ENCODE measurements at regions not wholly inside any gene's neighbourhood (a gene's known extent, or its start where the extent isn't known, plus 50 kb on each side); places are given as distances from the start of the nearest gene placed in this dataset.

GRCh38 chr11:42065199-42065598, 605.7 kb upstream of the LRRC4C start:
- H3K36me3 ChIP-seq = no peaks in the 10 kb centered on the region
- H3K4me1 ChIP-seq = no peaks in the 10 kb centered on the region
- DNase-seq = no peak
- no peaks in the 10 kb centered on the region for H3K9me3 ChIP-seq
- no peak overlapping the region for H3K4me3 ChIP-seq
- H3K27ac ChIP-seq = no peak overlapping the region
- no peak for TF ChIP-seq CTCF (IDR thresholded peaks at IDR 0.05)
- H3K9ac ChIP-seq (ENCODE audit: low read depth in 2 of 2, low read length in 2 of 2) = no peak overlapping the region
- intact Hi-C loops (cut with DNase I) = no loop called here
- H3K27me3 ChIP-seq = no peaks in the 10 kb centered on the region

GRCh38 chr11:42066113-42066512, 606.7 kb upstream of the LRRC4C start:
- no peak for DNase-seq
- Histone ChIP-seq H3K4me1 (no peaks in the 10 kb centered on the region), H3K4me3 (no peak overlapping the region), H3K27me3 (no peaks in the 10 kb centered on the region), H3K9ac (ENCODE audit: low read depth in 2 of 2, low read length in 2 of 2) (no peak overlapping the region), H3K36me3 (no peaks in the 10 kb centered on the region), H3K27ac (no peak overlapping the region), H3K9me3 (no peaks in the 10 kb centered on the region)
- no peak for TF ChIP-seq CTCF (IDR thresholded peaks at IDR 0.05)
- intact Hi-C loops (cut with DNase I) = no loop called here

GRCh38 chr11:42074306-42074705, 614.9 kb upstream of the LRRC4C start:
- Histone ChIP-seq H3K4me1 (no peaks in the 10 kb centered on the region), H3K4me3 (no peak overlapping the region), H3K9ac (ENCODE audit: low read depth in 2 of 2, low read length in 2 of 2) (no peak overlapping the region), H3K9me3 (no peaks in the 10 kb centered on the region), H3K27ac (no peak overlapping the region), H3K36me3 (no peaks in the 10 kb centered on the region), H3K27me3 (no peaks in the 10 kb centered on the region)
- intact Hi-C loops (cut with DNase I) = no loop called here
- no peak for DNase-seq
- TF ChIP-seq CTCF (IDR thresholded peaks at IDR 0.05) = no peak

GRCh38 chr11:42075180-42075579, 615.7 kb upstream of the LRRC4C start:
- intact Hi-C loops (cut with DNase I) = no loop called here
- no peaks in the 10 kb centered on the region for H3K9me3 ChIP-seq
- no peaks in the 10 kb centered on the region for H3K27me3 ChIP-seq
- H3K4me1 ChIP-seq = no peaks in the 10 kb centered on the region
- DNase-seq = no peak
- H3K9ac ChIP-seq (ENCODE audit: low read depth in 2 of 2, low read length in 2 of 2) = no peak overlapping the region
- no peak overlapping the region for H3K4me3 ChIP-seq
- TF ChIP-seq CTCF (IDR thresholded peaks at IDR 0.05) = no peak
- no peaks in the 10 kb centered on the region for H3K36me3 ChIP-seq
- H3K27ac ChIP-seq = no peak overlapping the region

GRCh38 chr11:42077794-42078193, 618.3 kb upstream of the LRRC4C start:
- Histone ChIP-seq H3K27ac (no peak overlapping the region), H3K4me1 (no peaks in the 10 kb centered on the region), H3K36me3 (no peaks in the 10 kb centered on the region), H3K27me3 (no peaks in the 10 kb centered on the region), H3K4me3 (no peak overlapping the region), H3K9me3 (no peaks in the 10 kb centered on the region), H3K9ac (ENCODE audit: low read depth in 2 of 2, low read length in 2 of 2) (no peak overlapping the region)
- intact Hi-C loops (cut with DNase I) = no loop called here
- no peak for TF ChIP-seq CTCF (IDR thresholded peaks at IDR 0.05)
- DNase-seq = no peak

GRCh38 chr11:42085736-42086135, 626.3 kb upstream of the LRRC4C start:
- no peaks in the 10 kb centered on the region for H3K4me1 ChIP-seq
- TF ChIP-seq CTCF (IDR thresholded peaks at IDR 0.05) = no peak
- H3K4me3 ChIP-seq = no peak overlapping the region
- H3K36me3 ChIP-seq = no peaks in the 10 kb centered on the region
- no peaks in the 10 kb centered on the region for H3K27me3 ChIP-seq
- H3K9me3 ChIP-seq = no peaks in the 10 kb centered on the region
- DNase-seq = no peak
- no peak overlapping the region for H3K9ac ChIP-seq (ENCODE audit: low read depth in 2 of 2, low read length in 2 of 2)
- no peak overlapping the region for H3K27ac ChIP-seq
- intact Hi-C loops (cut with DNase I) = no loop called here
